Parathyroid adenoma (tissue), 2 donors: ENCODE measurements at regions not wholly inside any gene's neighbourhood (a gene's known extent, or its start where the extent isn't known, plus 50 kb on each side); places are given as distances from the start of the nearest gene placed in this dataset.
"Not testable (repeated sequence)": the region's sequence is repeated elsewhere in the genome, so short reads cannot be mapped to it uniquely, and the experiment has no call there.

Experiments
- H2AFZ ChIP-seq: fragments of 300-600 bp; sonication (generic); one replicate; pipeline ENCODE4 v1.7.0; 2017; ENCODE audit warnings: antibody characterized with exemption, mild to moderate bottlenecking
- H3K27ac ChIP-seq: fragments of 300-600 bp; sonication (generic); one replicate; pipeline ENCODE4 v1.7.0; 2017
- H3K27me3 ChIP-seq: fragments of 300-600 bp; sonication (generic); one replicate; pipeline ENCODE4 v1.7.0; 2017; ENCODE audit warnings: low read length; ENCODE audit not compliant: control insufficient read depth, insufficient read depth
- H3K36me3 ChIP-seq: fragments of 300-600 bp; sonication (generic); one replicate; pipeline ENCODE4 v1.7.0; 2017; ENCODE audit warnings: low read length; ENCODE audit not compliant: control insufficient read depth, insufficient read depth
- H3K4me1 ChIP-seq: fragments of 300-600 bp; sonication (generic); one replicate; pipeline ENCODE4 v1.7.0; 2017; ENCODE audit warnings: control low read depth
- H3K4me2 ChIP-seq: fragments of 300-600 bp; sonication (generic); one replicate; pipeline ENCODE4 v1.7.0; 2017; ENCODE audit warnings: low read length
- H3K4me3 ChIP-seq: fragments of 300-600 bp; sonication (generic); one replicate; pipeline ENCODE4 v1.7.0; 2017; ENCODE audit warnings: low read depth, low read length
- H3K79me2 ChIP-seq: fragments of 300-600 bp; sonication (generic); one replicate; pipeline ENCODE4 v1.7.0; 2017; ENCODE audit warnings: control low read depth
- H3K9ac ChIP-seq: fragments of 300-600 bp; sonication (generic); one replicate; pipeline ENCODE4 v1.7.0; 2017; ENCODE audit warnings: mild to moderate bottlenecking
- H3K9me3 ChIP-seq: fragments of 300-600 bp; sonication (generic); one replicate; pipeline ENCODE4 v1.7.0; 2017; ENCODE audit warnings: low read length; ENCODE audit not compliant: control insufficient read depth
- TF ChIP-seq, protein P1 (sequence below): fragments of 300-600 bp; sonication (generic); IDR thresholded peaks from one replicate; pipeline ENCODE4 v1.7.0; 2017; ENCODE audit warnings: antibody characterized with exemption, mild to moderate bottlenecking
- donor health status: primary hyperparathyroidism.

DNA sequence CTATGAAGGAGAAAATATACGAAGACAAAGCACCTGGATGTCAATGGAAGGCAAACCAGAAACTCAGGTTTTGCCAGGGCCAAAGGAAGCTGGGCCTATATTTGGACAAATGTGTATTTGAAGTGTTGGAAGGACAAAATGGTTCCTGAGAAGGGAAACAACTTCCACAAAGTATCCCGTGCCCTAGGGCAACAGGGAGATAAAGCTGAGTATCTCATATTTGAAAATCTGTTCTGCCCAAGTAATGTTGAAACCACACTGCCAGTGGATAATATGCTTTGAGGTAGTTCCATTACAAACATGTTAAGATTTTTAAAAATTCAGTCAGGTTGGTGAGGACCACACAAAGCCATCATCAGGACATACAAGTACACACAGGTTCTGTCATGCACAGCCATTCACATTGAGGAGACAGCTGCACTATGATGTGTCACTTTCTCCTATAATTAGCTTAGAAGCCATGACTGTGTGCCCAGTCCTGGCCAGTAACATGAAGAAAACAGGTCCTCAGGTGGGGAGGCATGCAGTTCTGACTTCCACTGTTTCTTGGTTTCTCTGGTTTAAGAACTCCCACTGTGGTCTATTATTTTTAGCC is 116.4 kb downstream of the PWWP3B start:
- H3K4me2 ChIP-seq, result no peak overlapping the region
- H3K4me1 ChIP-seq, result no peaks in the 10 kb centered on the region
- H3K27me3 ChIP-seq, result no peaks in the 10 kb centered on the region
- H3K36me3 ChIP-seq, result no peaks in the 10 kb centered on the region
- H3K9ac ChIP-seq, result no peak overlapping the region
- H2AFZ ChIP-seq, result no peak overlapping the region
- H3K4me3 ChIP-seq, result no peak overlapping the region
- TF ChIP-seq, protein P1, sequence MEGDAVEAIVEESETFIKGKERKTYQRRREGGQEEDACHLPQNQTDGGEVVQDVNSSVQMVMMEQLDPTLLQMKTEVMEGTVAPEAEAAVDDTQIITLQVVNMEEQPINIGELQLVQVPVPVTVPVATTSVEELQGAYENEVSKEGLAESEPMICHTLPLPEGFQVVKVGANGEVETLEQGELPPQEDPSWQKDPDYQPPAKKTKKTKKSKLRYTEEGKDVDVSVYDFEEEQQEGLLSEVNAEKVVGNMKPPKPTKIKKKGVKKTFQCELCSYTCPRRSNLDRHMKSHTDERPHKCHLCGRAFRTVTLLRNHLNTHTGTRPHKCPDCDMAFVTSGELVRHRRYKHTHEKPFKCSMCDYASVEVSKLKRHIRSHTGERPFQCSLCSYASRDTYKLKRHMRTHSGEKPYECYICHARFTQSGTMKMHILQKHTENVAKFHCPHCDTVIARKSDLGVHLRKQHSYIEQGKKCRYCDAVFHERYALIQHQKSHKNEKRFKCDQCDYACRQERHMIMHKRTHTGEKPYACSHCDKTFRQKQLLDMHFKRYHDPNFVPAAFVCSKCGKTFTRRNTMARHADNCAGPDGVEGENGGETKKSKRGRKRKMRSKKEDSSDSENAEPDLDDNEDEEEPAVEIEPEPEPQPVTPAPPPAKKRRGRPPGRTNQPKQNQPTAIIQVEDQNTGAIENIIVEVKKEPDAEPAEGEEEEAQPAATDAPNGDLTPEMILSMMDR, result no peak
- no peaks in the 10 kb centered on the region for H3K9me3 ChIP-seq
- no peak overlapping the region for H3K27ac ChIP-seq
- no peaks in the 10 kb centered on the region for H3K79me2 ChIP-seq

DNA sequence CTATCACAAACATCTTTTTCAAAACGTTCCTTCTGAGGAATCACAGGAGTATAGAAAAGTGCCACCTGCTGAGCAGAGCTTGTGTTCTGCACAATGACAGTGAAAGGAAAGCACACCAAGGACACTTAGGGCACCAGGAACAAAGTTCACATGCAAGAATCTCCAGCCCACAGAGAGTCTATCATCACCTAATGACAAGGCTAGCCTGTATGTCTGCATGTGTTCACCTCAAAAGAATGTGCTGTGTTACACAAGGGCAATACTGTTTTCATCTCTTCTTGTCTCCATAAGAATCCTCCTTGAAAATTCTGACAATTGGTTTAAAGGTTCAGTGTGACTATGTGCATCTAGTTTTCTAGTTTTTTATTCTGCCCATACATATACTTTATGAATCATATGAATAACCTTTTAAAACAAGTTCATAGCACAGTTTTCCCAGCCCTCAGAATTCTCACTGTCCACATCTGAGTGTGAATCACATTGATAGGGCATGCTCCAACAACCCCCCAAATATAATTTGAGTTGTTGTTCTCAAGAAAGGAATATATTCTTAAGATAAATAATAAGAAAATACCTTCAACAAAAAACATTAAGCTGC is 118.0 kb downstream of the PWWP3B start:
- TF ChIP-seq, protein P1, result no peak
- H3K4me2 ChIP-seq, result no peak overlapping the region
- no peak overlapping the region for H2AFZ ChIP-seq
- no peaks in the 10 kb centered on the region for H3K4me1 ChIP-seq
- H3K36me3 ChIP-seq, result no peaks in the 10 kb centered on the region
- no peaks in the 10 kb centered on the region for H3K79me2 ChIP-seq
- no peak overlapping the region for H3K9ac ChIP-seq
- H3K9me3 ChIP-seq, result no peaks in the 10 kb centered on the region
- H3K27ac ChIP-seq, result no peak overlapping the region
- no peaks in the 10 kb centered on the region for H3K27me3 ChIP-seq
- H3K4me3 ChIP-seq, result no peak overlapping the region

DNA sequence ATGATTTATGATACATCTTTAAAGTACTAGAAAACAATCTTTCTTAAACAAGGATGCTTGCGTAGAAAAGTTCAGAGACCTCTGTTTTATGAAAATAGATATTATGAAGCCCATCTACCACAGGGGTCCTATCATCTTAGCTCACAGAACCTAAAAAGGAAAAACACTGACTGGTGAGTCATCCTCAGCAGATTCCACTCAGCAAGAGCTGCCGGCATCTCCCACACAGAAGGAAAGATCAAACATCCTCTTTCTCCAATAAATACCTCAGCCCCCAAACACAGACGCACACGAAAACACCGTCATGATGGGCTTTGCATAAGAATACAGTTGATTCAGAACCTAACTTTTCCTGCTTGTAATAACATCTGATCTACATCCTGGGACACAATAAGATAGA is 122.7 kb downstream of the PWWP3B start:
- not testable (repeated sequence) for H3K4me3 ChIP-seq, H3K27ac ChIP-seq, H3K4me1 ChIP-seq, H3K79me2 ChIP-seq, H3K9ac ChIP-seq, H3K4me2 ChIP-seq, H3K27me3 ChIP-seq, H2AFZ ChIP-seq, H3K36me3 ChIP-seq, H3K9me3 ChIP-seq

DNA sequence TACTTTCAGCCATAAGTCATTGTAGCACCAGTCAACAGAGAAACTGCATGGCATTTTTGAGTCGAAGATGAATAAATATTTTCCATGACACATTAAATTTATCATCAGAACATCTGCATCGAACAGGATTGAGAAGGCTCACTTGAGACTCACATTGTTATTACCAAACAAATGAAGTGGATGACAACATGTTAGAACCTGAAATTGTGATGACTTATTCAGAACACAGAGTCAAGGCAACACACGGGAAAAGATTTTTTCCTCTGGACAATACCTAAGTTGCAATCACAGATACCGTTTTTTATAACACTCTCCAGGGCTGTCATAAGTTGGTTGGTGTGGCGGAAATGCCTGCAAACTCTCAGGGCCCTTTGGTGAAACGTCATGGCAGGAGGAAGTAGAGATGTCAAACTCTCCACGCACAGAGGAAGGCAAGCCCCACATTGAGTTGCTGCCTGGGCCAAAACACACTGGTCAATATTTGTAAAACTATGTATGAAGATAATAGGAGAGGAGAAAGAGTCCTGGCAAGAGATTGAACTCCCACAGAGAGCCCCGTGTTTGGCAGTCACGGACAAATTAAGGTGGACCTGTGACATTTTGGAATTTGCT is 123.8 kb downstream of the PWWP3B start:
- not testable (repeated sequence) for H3K4me1 ChIP-seq, H3K27ac ChIP-seq, H3K4me3 ChIP-seq, H3K4me2 ChIP-seq, H3K9ac ChIP-seq, H3K79me2 ChIP-seq, H2AFZ ChIP-seq, H3K36me3 ChIP-seq, H3K9me3 ChIP-seq, H3K27me3 ChIP-seq

DNA sequence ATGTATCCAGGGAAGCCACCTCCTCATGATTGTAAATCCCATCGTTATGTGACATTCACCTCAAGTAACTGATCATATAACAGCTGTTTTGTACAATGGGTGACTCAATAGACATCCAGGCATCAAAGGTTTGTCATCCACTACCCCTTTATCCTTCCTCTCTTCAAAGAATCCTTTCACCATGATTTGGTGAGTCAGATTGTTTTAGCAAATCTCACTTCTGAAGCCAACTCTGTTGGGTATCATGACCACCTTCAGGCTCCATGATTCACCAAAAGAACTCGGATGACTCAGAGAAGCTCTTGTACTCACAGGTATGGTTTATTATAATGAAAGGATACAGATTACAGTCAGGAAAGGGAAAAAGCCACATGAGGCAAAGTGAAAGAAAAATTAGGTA is 132.1 kb downstream of the PWWP3B start:
- no peaks in the 10 kb centered on the region for H3K27me3 ChIP-seq
- H3K9ac ChIP-seq, result no peak overlapping the region
- no peaks in the 10 kb centered on the region for H3K79me2 ChIP-seq
- no peak overlapping the region for H3K27ac ChIP-seq
- H2AFZ ChIP-seq, result no peak overlapping the region
- no peak overlapping the region for H3K4me3 ChIP-seq
- no peaks in the 10 kb centered on the region for H3K36me3 ChIP-seq
- no peaks in the 10 kb centered on the region for H3K9me3 ChIP-seq
- no peak overlapping the region for H3K4me2 ChIP-seq
- TF ChIP-seq, protein P1, result no peak
- no peaks in the 10 kb centered on the region for H3K4me1 ChIP-seq
